K562 (cell line): ENCODE measurements at regions not wholly inside any gene's neighbourhood (a gene's known extent, or its start where the extent isn't known, plus 50 kb on each side); places are given as distances from the start of the nearest gene placed in this dataset.

Source experiments
- ATAC-seq: fragments of 200-7000 bp; cut with Tn5 transposase; 3 replicates; pipeline ENCODE4 v1.9.1; 2020; ENCODE audit warnings: moderate library complexity
- BruUV-seq: library from RNA; stranded (reverse); fragments of 400-500 nt; replicated peaks from 2 replicates; lab custom pipeline; 2021; lab: Mats Ljungman, UMichigan
- CTCF ChIA-PET: fragments of 300-600 bp; formaldehyde crosslinking; extraction: SDS; loops from one replicate; lab custom pipeline; 2021; ENCODE audit warnings: low intra/inter-chr PET ratio; lab: Yijun Ruan, JAX
- POLR2A ChIA-PET: fragments of 300-600, 350-650 bp; sonication (Branson Sonifier 250); formaldehyde crosslinking; extraction: SDS; loops from one replicate; lab custom pipeline; 2021; ENCODE audit warnings: antibody characterized with exemption, inconsistent platforms; lab: Yijun Ruan, JAX
- DNase-seq, 4 experiments: peaks; one replicate each; pipeline versions ENCODE4 v3.0.0 to v3.0.0-alpha.2; 2011 to 2018; ENCODE audit warnings: low spot score in 3 of 4, mixed read lengths in 3 of 4; ENCODE audit errors: extremely low read depth in 1 of 4
- FAIRE-seq: peaks from 2 replicates; lab custom pipeline; 2011; peaks lifted over from hg19 to GRCh38; lab: Jason Lieb, UNC
- H2AFZ ChIP-seq: 2 replicates; pipeline ENCODE4 v1.6.0; 2011; ENCODE audit warnings: low read depth, low read length, control low read depth, inconsistent platforms
- H3K27ac ChIP-seq: fragments of 200-600 bp; 3 replicates; pipeline ENCODE4 v1.8.0; 2011; ENCODE audit warnings: low read depth, mild to moderate bottlenecking, control low read depth, inconsistent platforms, low read length, moderate library complexity, mixed read lengths; ENCODE audit errors: extremely low read depth
- H3K27me3 ChIP-seq, 2 experiments: fragments of 300-600 bp in 1 of 2; 2 replicates in 1 of 2; 3 replicates in 1 of 2; pipeline versions ENCODE4 v1.6.0 to v1.8.0; 2011; ENCODE audit warnings: inconsistent platforms in 2 of 2, low read length in 2 of 2, mild to moderate bottlenecking in 1 of 2, mixed read lengths in 1 of 2, moderate library complexity in 1 of 2; ENCODE audit not compliant: control insufficient read depth in 2 of 2, insufficient read depth in 2 of 2
- H3K36me3 ChIP-seq: fragments of 300-600 bp; 3 replicates; pipeline ENCODE4 v1.8.0; 2011; ENCODE audit warnings: mild to moderate bottlenecking, low read length, inconsistent platforms; ENCODE audit not compliant: control insufficient read depth, insufficient read depth
- H3K4me1 ChIP-seq, 2 experiments: fragments of 200-600 bp in 1 of 2; replicated peaks in 1 of 2; 2 replicates in 1 of 2; 3 replicates in 1 of 2; pipeline versions ENCODE4 v1.5.1 to v1.8.0; 2011; ENCODE audit warnings: inconsistent platforms in 2 of 2, low read length in 2 of 2, mild to moderate bottlenecking in 1 of 2, mixed read lengths in 1 of 2, moderate library complexity in 1 of 2; ENCODE audit not compliant: control insufficient read depth in 2 of 2, insufficient read depth in 2 of 2
- H3K4me2 ChIP-seq: 2 replicates; pipeline ENCODE4 v1.6.1; 2011; ENCODE audit warnings: low read length, control low read depth, inconsistent platforms, mixed read lengths; ENCODE audit not compliant: insufficient read depth
- H3K4me3 ChIP-seq: fragments of 200-600 bp; sonication (generic), shearing (Covaris generic); 2 replicates; pipeline ENCODE4 v1.5.1; 2016; ENCODE audit warnings: control low read depth, inconsistent platforms
- H3K79me2 ChIP-seq: fragments of 200-600 bp; 3 replicates; pipeline ENCODE4 v1.8.0; 2011; ENCODE audit warnings: low read length, inconsistent platforms; ENCODE audit not compliant: control insufficient read depth, insufficient read depth
- H3K9ac ChIP-seq, 2 experiments: 2 replicates each; pipeline versions ENCODE4 v1.6.0 to v1.6.1; 2011; ENCODE audit warnings: low read depth in 2 of 2, low read length in 2 of 2, control low read depth in 1 of 2, inconsistent platforms in 1 of 2, mild to moderate bottlenecking in 1 of 2, mixed read lengths in 1 of 2; ENCODE audit not compliant: insufficient read depth in 1 of 2
- H3K9me1 ChIP-seq: one replicate; pipeline ENCODE4 v1.6.0; 2011; ENCODE audit warnings: inconsistent platforms, mild to moderate bottlenecking, low read length, moderate library complexity; ENCODE audit not compliant: control insufficient read depth, insufficient read depth
- H3K9me3 ChIP-seq: replicated peaks from 2 replicates; pipeline ENCODE4 v1.5.1; 2011; ENCODE audit warnings: low read depth, low read length, inconsistent platforms; ENCODE audit not compliant: control insufficient read depth, insufficient read depth
- H4K20me1 ChIP-seq: replicated peaks from 2 replicates; pipeline ENCODE4 v1.6.1; 2011; ENCODE audit warnings: low read length, inconsistent platforms, mixed read lengths; ENCODE audit not compliant: control insufficient read depth, insufficient read depth
- CBFB ChIP-seq: sonication (generic); formaldehyde crosslinking; IDR thresholded peaks from 2 replicates; pipeline ENCODE4 v1.4.0; 2020; ENCODE audit warnings: mild to moderate bottlenecking, missing genetic modification reagents
- CUX1 ChIP-seq: fragments of 200-800 bp; sonication (Bioruptor generic); IDR thresholded peaks from 2 replicates; pipeline ENCODE4 v1.6.1; 2016; ENCODE audit warnings: missing genetic modification characterization, missing compliant biosample characterization
- HINFP ChIP-seq: fragments of 450-650 bp; conservative IDR thresholded peaks from 2 replicates; pipeline ENCODE4 v1.6.1; 2016; ENCODE audit warnings: missing genetic modification characterization, low read depth, mild to moderate bottlenecking, control low read depth, missing compliant biosample characterization
- ZC3H8 ChIP-seq: fragments of 450-650 bp; IDR thresholded peaks from 2 replicates; pipeline ENCODE4 v1.6.1; 2017
- ZNF174 ChIP-seq: fragments of 250-450 bp; sonication (Bioruptor Pico); IDR thresholded peaks from 2 replicates; pipeline ENCODE4 v1.4.0; 2020; ENCODE audit warnings: mild to moderate bottlenecking
- ZNF436 ChIP-seq: fragments of 250-450, 450-650 bp; sonication (Bioruptor Pico); formaldehyde crosslinking; IDR thresholded peaks from 2 replicates; pipeline ENCODE4 v1.7.0; 2020; ENCODE audit warnings: mild to moderate bottlenecking
- ZNF696 ChIP-seq: fragments of 250-450 bp; sonication (Bioruptor Pico); conservative IDR thresholded peaks from 2 replicates; pipeline ENCODE4 v1.4.0; 2020; ENCODE audit warnings: mild to moderate bottlenecking, moderate library complexity
- WGBS: fragments of 100-300 bp; shearing (Covaris generic); methylation state at CpG from one replicate; pipeline ENCODE4 v1.1.6; 2016; ENCODE audit warnings: low coverage, mixed read lengths; ENCODE audit not compliant: insufficient coverage; ENCODE audit errors: missing lambda C conversion rate; 5-methylcytosine and 5-hydroxymethylcytosine counted together
- in situ Hi-C: fragments of 300-500 bp; cut with MboI; formaldehyde crosslinking; loops from 4 replicates; pipeline ENCODE4 v1.15.0; 2018; ENCODE audit warnings: inconsistent platforms, mixed read lengths
- intact Hi-C: fragments of 100-400 bp; cut with micrococcal nuclease; formaldehyde crosslinking; loops from 2 replicates; pipeline ENCODE4 v1.14.2; 2022

- H2AFZ ChIP-seq, result no peak overlapping the region
- ATAC-seq (no peak), FAIRE-seq (no peak), DNase-seq (no peak)
- no peak overlapping the region for H3K27ac ChIP-seq
- no TSS peak for BruUV-seq
- ChIA-PET CTCF (no interaction called here), POLR2A (no interaction called here)
- no peak overlapping the region for H3K4me3 ChIP-seq
- H3K27me3 ChIP-seq, result no peaks in the 10 kb centered on the region
- H3K79me2 ChIP-seq, result no peaks in the 10 kb centered on the region
- intact Hi-C loops (no loop called here), in situ Hi-C loops (no loop called here)
- H3K9me1 ChIP-seq, result no peaks in the 10 kb centered on the region
- H3K36me3 ChIP-seq, result no peaks in the 10 kb centered on the region
- no peaks in the 10 kb centered on the region for H3K9me3 ChIP-seq
- no peaks in the 10 kb centered on the region for H4K20me1 ChIP-seq
- H3K9ac ChIP-seq, result no peak overlapping the region
- no peak overlapping the region for H3K4me2 ChIP-seq
- H3K4me1 ChIP-seq, result no peaks in the 10 kb centered on the region
- WGBS, result 0% methylated on average over 2 of the region's 2 CpGs
- TF ChIP-seq ZNF436, result no peak
- TF ChIP-seq ZNF696 (CRISPR knock-in tag), result no peak
- no peak for TF ChIP-seq ZC3H8
- no peak for TF ChIP-seq ZNF174 (CRISPR knock-in tag)
- TF ChIP-seq HINFP (tag), result no peak
- TF ChIP-seq CBFB, result no peak
- TF ChIP-seq CUX1 (CRISPR knock-in tag), result no peak
These were observed 1596.3 kb upstream of the PCDH20 start for GRCh38 chr13:63011996-63012395.
